AG04450 (cell line): ENCODE measurements at regions not wholly inside any gene's neighbourhood (a gene's known extent, or its start where the extent isn't known, plus 50 kb on each side); places are given as distances from the start of the nearest gene placed in this dataset.

Source experiments
- CTCF ChIA-PET: fragments of 300-600, 350-600 bp; formaldehyde crosslinking; extraction: SDS; loops from one replicate; lab custom pipeline; 2022; ENCODE audit warnings: antibody characterized with exemption, inconsistent platforms; lab: Charles Lee
- POLR2A ChIA-PET: fragments of 350-600 bp; formaldehyde crosslinking; extraction: SDS; loops from one replicate; lab custom pipeline; 2021; ENCODE audit warnings: antibody characterized with exemption, inconsistent platforms; lab: Yijun Ruan, JAX
- DNase-seq: peaks from one replicate; pipeline ENCODE4 v3.0.0-alpha.2; 2011; ENCODE audit warnings: low read depth, low spot score
- H3K27ac ChIP-seq: one replicate; pipeline ENCODE4 v1.5.1; 2012; ENCODE audit warnings: low read depth, low read length, control low read depth
- H3K27me3 ChIP-seq: one replicate; pipeline ENCODE4 v1.6.0; 2012; ENCODE audit warnings: low read length; ENCODE audit not compliant: control insufficient read depth, insufficient read depth
- H3K4me3 ChIP-seq: 2 replicates; pipeline ENCODE4 v1.5.1; 2011; ENCODE audit warnings: mild to moderate bottlenecking, low read depth, low read length, control low read depth
- H3K9me3 ChIP-seq: 2 replicates; pipeline ENCODE4 v1.5.1; 2012; ENCODE audit warnings: low read length; ENCODE audit not compliant: control insufficient read depth, insufficient read depth
- TF ChIP-seq, protein P1 (sequence below): IDR thresholded peaks from 2 replicates; pipeline ENCODE4 v1.5.1; 2011; ENCODE audit warnings: low read depth, low read length, control low read depth, inconsistent platforms

DNA sequence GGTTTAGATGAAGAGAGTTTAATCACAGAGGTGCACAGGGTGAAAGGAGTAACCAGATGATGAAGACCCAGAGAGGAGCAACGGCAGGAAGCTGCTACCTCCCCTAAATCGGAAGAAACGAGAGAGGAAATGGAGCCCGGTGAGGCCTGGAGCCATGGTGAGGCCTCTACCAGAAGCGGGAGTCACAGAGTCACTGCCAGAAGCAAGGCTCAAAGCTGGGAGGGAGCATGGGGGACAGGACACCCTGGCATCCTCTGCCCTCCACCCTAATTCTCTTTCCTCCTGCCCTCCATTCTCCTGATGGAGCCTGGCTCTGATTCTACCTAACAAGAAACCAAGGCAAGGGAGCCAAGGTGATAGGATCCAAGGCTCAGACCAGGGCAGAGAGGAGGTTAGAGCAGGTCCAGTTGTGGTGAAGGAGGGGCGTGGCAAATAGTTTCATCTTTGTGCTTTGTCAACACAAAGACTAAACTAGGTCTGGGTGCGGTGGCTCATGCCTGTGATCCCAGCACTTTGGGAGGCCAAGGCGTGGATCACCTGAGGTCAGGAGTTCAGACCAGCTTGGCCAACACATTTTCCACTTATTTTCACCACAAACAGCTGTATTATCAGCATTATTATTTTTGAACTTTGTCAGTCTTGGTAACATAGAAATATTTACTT lies 134.4 kb upstream of the RAI14 start:
- TF ChIP-seq, protein P1, sequence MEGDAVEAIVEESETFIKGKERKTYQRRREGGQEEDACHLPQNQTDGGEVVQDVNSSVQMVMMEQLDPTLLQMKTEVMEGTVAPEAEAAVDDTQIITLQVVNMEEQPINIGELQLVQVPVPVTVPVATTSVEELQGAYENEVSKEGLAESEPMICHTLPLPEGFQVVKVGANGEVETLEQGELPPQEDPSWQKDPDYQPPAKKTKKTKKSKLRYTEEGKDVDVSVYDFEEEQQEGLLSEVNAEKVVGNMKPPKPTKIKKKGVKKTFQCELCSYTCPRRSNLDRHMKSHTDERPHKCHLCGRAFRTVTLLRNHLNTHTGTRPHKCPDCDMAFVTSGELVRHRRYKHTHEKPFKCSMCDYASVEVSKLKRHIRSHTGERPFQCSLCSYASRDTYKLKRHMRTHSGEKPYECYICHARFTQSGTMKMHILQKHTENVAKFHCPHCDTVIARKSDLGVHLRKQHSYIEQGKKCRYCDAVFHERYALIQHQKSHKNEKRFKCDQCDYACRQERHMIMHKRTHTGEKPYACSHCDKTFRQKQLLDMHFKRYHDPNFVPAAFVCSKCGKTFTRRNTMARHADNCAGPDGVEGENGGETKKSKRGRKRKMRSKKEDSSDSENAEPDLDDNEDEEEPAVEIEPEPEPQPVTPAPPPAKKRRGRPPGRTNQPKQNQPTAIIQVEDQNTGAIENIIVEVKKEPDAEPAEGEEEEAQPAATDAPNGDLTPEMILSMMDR: no peak
- ChIA-PET POLR2A (no interaction called here), CTCF (interaction anchor here (1.4 to 2.9 kb wide), 3 partner anchors 35 to 376 kb away, joined by 3 to 23 read pairs (median 5); no protein-coding TSS in a partner anchor)
- Histone ChIP-seq H3K9me3 (no peaks in the 10 kb centered on the region), H3K4me3 (no peak overlapping the region), H3K27ac (no peak overlapping the region), H3K27me3 (no peaks in the 10 kb centered on the region)
- no peak for DNase-seq

DNA sequence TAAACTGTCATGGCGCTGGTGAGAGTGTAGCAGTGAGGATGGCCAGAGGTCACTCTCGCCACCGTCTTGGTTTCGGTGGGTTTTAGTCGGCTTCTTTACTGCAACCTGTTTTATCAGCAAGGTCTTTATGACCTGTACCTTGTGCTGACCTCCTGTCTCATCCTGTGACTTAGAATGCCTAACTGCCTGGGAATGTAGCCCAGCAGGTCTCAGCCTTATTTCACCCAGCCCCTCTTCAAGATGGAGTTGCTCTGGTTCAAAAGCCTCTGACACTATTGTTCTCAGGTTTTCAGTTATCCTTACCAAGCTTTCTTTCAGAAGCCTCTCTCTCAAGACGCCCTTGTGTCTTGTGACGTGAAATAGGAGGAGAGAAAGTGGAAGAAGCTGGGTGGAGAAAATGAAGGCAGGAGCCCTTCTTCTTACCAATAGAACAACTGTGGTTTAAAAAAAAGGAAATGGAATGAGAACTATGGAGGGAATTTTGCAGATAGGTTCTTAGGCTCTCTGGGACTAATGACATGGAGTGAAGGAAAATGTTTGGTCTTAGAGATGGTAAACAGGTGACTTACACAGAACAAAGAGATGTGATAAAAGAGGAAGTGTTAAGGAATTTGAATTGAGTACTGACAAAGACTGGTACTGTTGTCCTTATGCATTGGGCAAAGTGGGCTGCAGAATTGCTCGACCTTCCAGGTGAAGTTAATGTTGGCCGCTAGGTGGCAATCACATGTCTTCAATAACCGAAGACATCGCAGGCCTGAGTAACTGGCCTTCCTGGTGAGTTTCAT lies 133.3 kb upstream of the RAI14 start:
- TF ChIP-seq, protein P1: peak; percentile 74
- ChIA-PET CTCF (interaction anchor here (0.8 to 2.9 kb wide), 26 partner anchors 10 to 397 kb away, joined by 3 to 23 read pairs (median 4); partner anchors contain the start of gene RAI14), POLR2A (interaction anchor here (1.0 kb wide), 1 partner anchor 77 kb away, joined by 3 read pairs; no protein-coding TSS in a partner anchor)
- H3K27ac ChIP-seq: peak overlapping the region; percentile 54
- H3K4me3 ChIP-seq: no peak overlapping the region
- H3K27me3 ChIP-seq: no peaks in the 10 kb centered on the region
- DNase-seq: peak; percentile 79
- no peaks in the 10 kb centered on the region for H3K9me3 ChIP-seq

DNA sequence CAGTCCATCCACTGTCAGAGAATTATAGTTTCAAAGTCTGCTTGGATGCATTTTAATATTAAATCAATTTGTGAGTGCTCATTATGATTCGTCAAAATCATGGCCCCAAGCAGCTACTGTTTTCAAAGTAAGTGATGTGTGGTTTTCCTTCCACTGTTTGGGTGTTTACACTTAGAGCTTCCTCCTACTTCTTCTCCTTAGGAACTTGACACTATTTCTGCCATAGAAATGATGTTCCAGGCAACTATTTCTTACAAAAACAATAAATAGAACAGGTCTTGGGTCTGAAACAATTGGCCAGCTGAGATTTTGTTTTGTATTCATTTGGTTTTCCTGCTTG lies 132.8 kb upstream of the RAI14 start:
- TF ChIP-seq, protein P1: no peak
- DNase-seq: no peak
- ChIA-PET POLR2A (interaction anchor here (0.6 to 1.0 kb wide), 3 partner anchors 76 to 197 kb away, joined by 3 to 5 read pairs (median 3); partner anchors contain the start of gene RAI14), CTCF (interaction anchor here (0.7 to 2.9 kb wide), 30 partner anchors 9 to 396 kb away, joined by 3 to 23 read pairs (median 4); partner anchors contain the start of gene RAI14)
- Histone ChIP-seq H3K9me3 (no peaks in the 10 kb centered on the region), H3K27ac (no peak overlapping the region), H3K27me3 (no peaks in the 10 kb centered on the region), H3K4me3 (no peak overlapping the region)

DNA sequence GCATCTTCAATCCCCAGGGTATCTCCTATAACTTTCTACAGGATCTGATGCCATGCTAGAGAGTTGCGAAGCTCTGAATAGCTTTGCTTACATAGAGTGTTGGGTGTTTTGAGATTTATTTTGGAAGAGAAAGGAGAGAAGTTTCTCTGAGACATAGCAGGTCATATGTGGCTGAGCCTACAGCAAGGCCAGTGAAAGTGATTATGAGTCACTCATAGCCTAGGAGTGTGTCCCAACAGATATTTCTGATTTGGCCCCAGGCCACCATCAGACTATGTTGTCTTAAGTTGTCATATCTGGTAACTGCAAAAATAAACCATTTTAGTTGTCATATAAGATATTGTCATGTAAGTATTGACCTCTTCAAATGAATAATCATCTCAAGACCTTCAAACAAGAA lies 132.0 kb upstream of the RAI14 start:
- TF ChIP-seq, protein P1: no peak
- no peak overlapping the region for H3K4me3 ChIP-seq
- H3K27me3 ChIP-seq: no peaks in the 10 kb centered on the region
- no peak overlapping the region for H3K27ac ChIP-seq
- ChIA-PET POLR2A (interaction anchor here (1.0 kb wide), 1 partner anchor 75 kb away, joined by 3 read pairs; no protein-coding TSS in a partner anchor), CTCF (interaction anchor here (0.6 to 2.9 kb wide), 17 partner anchors 8 to 382 kb away, joined by 3 to 23 read pairs (median 4); no protein-coding TSS in a partner anchor)
- no peaks in the 10 kb centered on the region for H3K9me3 ChIP-seq
- no peak for DNase-seq
